ENCODE measurements at regions not wholly inside any gene's neighbourhood (a gene's known extent, or its start where the extent isn't known, plus 50 kb on each side); places are given as distances from the start of the nearest gene placed in this dataset.
"Not testable (repeated sequence)": the region's sequence is repeated elsewhere in the genome, so short reads cannot be mapped to it uniquely, and the experiment has no call there.

DNA sequence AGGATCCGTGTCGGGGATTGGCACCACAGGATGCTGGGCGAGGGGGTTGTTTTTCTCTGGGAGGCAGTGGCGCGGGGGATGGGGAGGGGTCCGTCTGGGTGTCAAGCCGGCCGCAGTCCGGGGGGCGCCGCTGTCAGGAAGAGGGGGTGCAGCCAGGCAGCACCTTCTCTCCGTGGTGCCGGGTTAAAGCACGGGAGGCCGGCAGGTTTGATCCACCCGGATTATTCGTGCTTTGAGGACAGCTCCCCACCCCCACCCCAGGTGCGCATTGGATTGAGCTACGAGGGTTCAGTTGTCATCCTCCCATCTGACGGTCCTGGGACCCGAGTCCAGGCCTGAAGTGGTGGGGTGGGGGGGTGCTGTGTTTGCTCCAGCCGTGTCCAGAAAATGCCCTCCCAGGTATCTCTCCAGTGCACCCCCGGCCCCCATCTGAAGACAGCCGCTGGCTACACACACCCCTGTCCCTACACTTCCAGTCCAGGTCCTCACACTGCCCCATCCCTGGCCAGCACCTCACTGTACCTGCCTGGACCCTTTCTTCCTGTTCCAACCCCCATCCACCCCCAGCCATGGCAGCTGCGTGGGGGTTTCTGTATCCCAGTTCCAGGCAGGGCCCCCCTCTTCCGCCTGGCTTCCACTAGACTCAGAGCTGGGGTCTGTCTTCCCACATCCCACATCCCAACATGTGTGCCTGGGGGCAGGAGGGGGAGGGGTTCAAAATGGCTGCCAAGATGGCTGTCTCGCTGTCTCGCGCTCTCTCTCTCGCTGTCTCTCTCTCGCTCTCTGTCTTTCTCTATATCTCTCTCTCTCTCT lies 114.0 kb downstream of the CRLF3 start:
- H3K27ac Mint-ChIP-seq; H3K9me3 Mint-ChIP-seq (ENCODE audit: insufficient read depth); CTCF ChIA-PET; H3K36me3 Mint-ChIP-seq (ENCODE audit: low read depth); POLR2A ChIA-PET; DNase-seq; ATAC-seq: not testable (repeated sequence)
- Mint-ChIP-seq H3K4me1 (ENCODE audit: low read depth) (peaks cover 26% of the 10 kb centered on the region), H3K27me3 (ENCODE audit: low read depth) (peaks cover 46% of the 10 kb centered on the region), H3K4me3 (peak overlapping the region; percentile 74)

DNA sequence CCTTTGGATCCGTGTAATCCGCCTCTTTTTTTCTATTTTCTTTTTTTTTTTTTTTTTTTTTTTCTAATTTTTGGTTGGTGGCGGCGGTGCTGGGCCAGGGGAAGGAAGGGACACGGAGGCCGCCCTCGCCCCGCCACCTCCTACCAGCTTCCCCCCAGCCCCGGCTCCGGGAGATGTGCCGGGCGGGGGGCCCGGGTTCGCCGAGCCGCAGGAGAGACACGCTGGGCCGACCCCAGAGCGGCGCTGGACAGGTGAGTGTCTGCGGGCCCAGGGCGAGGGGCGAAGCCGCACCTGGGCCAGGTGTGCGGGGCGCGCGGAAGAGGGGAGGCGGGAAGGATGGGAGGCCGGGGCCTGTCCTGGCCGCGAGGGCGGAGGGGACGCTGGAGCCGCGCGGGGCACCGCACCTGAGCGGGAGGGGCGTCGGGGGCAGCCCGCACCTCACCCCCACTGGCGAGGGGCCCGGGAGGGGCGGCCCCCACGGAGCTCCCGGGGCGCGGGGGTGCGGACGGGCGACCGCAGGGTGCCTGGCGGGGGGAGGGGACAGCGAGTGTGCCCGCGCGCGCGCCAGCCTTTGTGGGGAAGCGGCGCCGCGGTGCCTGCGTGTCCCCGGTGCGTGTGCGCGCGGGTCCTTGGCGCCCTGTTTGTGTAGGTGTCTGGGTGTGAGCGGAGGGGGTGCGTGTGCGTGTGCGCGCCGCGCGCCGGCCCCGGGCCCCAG lies 114.8 kb downstream of the CRLF3 start:
- not testable (repeated sequence) for DNase-seq
- POLR2A ChIA-PET = interaction anchor here (0.9 kb wide), 1 partner anchor 22 kb away, joined by 4 read pairs; no protein-coding TSS in a partner anchor

DNA sequence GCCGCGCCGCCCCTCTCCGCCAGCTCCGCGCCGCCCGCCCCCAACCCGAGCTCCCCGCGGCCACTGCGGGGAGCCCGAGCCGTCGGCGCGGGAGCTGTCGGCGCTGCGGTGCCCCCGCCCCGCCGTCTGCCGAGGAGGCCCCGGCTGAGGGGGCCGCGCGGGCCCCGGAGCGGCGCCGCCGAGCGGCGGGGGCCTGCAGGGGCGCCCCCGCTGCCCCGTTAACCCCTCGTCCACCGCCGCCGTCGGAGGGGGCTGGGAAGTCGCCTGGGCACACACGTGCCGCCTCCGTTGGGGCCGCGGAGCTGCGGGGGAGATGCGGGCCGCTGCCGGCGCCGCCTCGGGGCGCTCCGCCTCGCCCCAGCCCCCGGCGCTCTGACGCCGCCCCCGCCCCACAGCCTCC lies 115.4 kb downstream of the CRLF3 start:
- not testable (repeated sequence) for DNase-seq; H3K9me3 Mint-ChIP-seq (ENCODE audit: insufficient read depth); H3K36me3 Mint-ChIP-seq (ENCODE audit: low read depth); H3K4me3 Mint-ChIP-seq; H3K27ac Mint-ChIP-seq
- CTCF ChIA-PET = interaction anchor here (0.9 kb wide), 1 partner anchor 232 kb away, joined by 5 read pairs; the partner anchor contains the start of gene GOSR1
- ATAC-seq = peak; percentile 7
- Mint-ChIP-seq H3K4me1 (ENCODE audit: low read depth) (peaks cover 26% of the 10 kb centered on the region), H3K27me3 (ENCODE audit: low read depth) (peaks cover 55% of the 10 kb centered on the region)
- POLR2A ChIA-PET = interaction anchor here (0.9 kb wide), 1 partner anchor 23 kb away, joined by 4 read pairs; no protein-coding TSS in a partner anchor

More for the DNA sequence above, 114.8 kb downstream of the CRLF3 start:
- peak; percentile 17 for ATAC-seq
- peaks cover 26% of the 10 kb centered on the region for H3K4me1 Mint-ChIP-seq (ENCODE audit: low read depth)
- CTCF ChIA-PET = interaction anchor here (0.9 kb wide), 1 partner anchor 232 kb away, joined by 5 read pairs; the partner anchor contains the start of gene GOSR1
- not testable (repeated sequence) for H3K36me3 Mint-ChIP-seq (ENCODE audit: low read depth); H3K9me3 Mint-ChIP-seq (ENCODE audit: insufficient read depth); H3K27ac Mint-ChIP-seq
- H3K27me3 Mint-ChIP-seq (ENCODE audit: low read depth) = peaks cover 52% of the 10 kb centered on the region
- H3K4me3 Mint-ChIP-seq = peak overlapping the region; percentile 74

DNA sequence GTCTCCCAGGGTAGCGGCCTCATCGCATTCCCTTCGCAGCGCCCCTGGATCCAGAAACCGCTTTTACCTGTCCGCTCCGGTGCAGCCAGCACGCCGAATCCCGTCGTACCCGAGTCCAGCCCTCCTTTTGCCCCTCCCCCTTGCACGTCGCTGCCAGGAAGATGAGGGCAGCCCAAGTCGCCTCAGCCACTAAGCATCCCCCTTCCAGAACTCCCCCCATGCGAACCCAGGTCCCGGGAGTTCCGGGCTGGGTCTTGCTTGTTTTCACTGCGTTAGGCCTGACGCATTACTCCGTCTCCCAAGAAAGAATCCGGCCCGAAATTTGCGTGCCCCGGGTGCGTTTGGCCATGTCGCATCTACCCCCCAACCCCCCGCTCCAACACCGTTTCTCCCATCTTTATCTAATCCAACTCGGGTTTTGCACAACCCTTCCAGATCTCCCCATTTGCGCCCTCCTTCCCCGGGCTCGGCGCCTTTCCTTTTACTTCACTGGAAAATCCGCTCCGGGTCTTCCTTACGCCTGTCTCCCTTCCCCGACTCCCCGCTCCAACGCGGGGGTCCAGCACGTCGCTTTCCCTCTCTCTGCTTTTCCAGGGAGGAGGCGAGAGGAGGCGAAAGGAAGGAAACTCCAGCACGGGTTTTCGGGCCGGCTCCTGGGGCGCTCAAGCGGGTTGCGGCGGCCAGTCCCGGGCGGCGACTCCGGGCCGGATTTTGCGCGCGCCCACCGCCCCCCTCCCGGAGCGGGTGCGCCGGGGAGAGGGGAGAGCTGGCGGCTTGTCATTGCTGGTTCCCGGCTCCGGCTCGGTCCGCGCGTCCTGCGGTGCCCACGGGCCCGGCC lies 116.0 kb downstream of the CRLF3 start:
- Mint-ChIP-seq H3K4me3 (peak overlapping the region; percentile 80), H3K27me3 (ENCODE audit: low read depth) (peaks cover 58% of the 10 kb centered on the region), H3K27ac (peak overlapping the region; percentile 74), H3K4me1 (ENCODE audit: low read depth) (peaks cover 26% of the 10 kb centered on the region)
- peak; percentile 73 for ATAC-seq
- peak; percentile 63 for DNase-seq
- H3K36me3 Mint-ChIP-seq (ENCODE audit: low read depth); H3K9me3 Mint-ChIP-seq (ENCODE audit: insufficient read depth): not testable (repeated sequence)
- CTCF ChIA-PET = interaction anchor here (0.9 kb wide), 1 partner anchor 231 kb away, joined by 5 read pairs; the partner anchor contains the start of gene GOSR1
- POLR2A ChIA-PET = interaction anchor here (0.9 kb wide), 1 partner anchor 23 kb away, joined by 4 read pairs; no protein-coding TSS in a partner anchor

DNA sequence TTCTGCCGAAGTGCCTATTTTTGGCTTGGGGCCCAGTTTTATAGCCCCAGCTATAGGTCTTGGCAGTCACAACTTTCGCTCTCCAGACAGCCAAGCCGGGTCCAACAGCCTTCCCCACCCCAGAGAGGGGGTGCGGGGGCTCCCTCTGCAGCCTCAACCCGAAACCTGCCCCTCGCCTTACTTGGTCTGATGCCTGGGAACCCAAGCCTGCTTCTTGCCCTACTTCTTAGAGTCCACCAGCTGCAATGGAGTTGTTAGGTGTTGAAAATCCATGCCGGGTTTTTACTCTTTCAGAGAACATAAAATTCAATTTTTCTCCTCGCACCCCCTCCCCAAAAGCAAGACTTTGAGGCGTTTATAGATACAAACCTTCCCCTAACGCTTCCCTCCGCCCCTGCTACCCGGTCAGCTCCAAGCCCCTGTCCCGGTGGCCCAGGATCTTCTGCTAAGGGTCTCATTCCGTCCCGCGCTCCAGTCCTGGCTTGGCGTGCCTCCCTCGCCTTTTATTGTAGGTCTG lies 116.7 kb downstream of the CRLF3 start:
- peak overlapping the region; percentile 74 for H3K27ac Mint-ChIP-seq
- peak overlapping the region; percentile 80 for H3K4me3 Mint-ChIP-seq
- peaks cover 26% of the 10 kb centered on the region for H3K4me1 Mint-ChIP-seq (ENCODE audit: low read depth)
- DNase-seq; H3K9me3 Mint-ChIP-seq (ENCODE audit: insufficient read depth); POLR2A ChIA-PET; ATAC-seq; H3K36me3 Mint-ChIP-seq (ENCODE audit: low read depth): not testable (repeated sequence)
- H3K27me3 Mint-ChIP-seq (ENCODE audit: low read depth) = peaks cover 60% of the 10 kb centered on the region
- CTCF ChIA-PET = interaction anchor here (1.4 kb wide), 1 partner anchor 9 kb away, joined by 3 read pairs; no protein-coding TSS in a partner anchor

DNA sequence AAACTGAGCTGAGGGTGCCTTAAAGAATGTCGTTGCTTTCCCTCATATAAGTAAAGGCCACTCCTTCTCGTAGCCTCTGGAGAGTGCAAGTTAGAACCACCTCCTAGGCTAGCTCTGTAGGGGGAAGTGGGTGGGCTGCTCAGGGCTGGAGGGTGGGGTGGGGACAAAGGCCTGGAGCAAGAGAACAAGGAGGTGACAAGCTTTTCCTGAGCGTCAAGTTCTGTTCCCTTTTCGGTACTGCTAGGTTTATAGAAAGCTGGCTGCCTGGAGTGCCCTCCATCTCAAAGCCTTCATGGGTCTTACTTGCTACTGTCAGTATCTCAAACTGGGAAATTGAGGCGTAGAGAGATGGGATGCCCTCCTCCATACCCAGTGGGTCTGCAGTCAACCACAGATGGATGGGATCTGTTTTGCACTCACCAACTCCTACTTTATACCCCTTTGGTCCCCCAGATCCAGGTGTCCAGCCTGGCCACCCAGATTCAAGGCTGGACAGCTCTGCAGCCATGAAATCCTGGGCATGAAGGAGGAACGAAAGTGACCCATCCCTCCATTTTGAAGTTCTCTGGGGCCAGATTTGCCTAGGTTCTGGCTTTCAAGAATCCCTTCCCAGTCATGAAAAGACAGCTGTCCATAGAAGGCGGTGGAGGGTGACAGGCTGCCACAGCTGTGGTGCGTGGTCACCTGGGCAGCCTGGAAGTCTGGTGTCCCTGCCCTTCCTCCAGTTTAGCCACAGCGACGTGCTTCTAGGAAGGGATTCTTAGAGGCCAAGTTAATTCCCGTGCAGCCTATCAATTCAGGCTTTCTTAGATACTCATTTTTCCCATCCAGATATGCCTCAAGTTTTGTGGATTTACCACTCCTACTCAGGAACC lies 117.8 kb downstream of the CRLF3 start:
- CTCF ChIA-PET = interaction anchor here (0.6 to 1.4 kb wide), 2 partner anchors 8 kb away, joined by 3 read pairs; no protein-coding TSS in a partner anchor
- H3K4me3 Mint-ChIP-seq; ATAC-seq; H3K9me3 Mint-ChIP-seq (ENCODE audit: insufficient read depth); H3K36me3 Mint-ChIP-seq (ENCODE audit: low read depth); H3K27ac Mint-ChIP-seq; DNase-seq; POLR2A ChIA-PET: not testable (repeated sequence)
- H3K27me3 Mint-ChIP-seq (ENCODE audit: low read depth) = peaks cover 63% of the 10 kb centered on the region
- H3K4me1 Mint-ChIP-seq (ENCODE audit: low read depth) = peaks cover 26% of the 10 kb centered on the region

DNA sequence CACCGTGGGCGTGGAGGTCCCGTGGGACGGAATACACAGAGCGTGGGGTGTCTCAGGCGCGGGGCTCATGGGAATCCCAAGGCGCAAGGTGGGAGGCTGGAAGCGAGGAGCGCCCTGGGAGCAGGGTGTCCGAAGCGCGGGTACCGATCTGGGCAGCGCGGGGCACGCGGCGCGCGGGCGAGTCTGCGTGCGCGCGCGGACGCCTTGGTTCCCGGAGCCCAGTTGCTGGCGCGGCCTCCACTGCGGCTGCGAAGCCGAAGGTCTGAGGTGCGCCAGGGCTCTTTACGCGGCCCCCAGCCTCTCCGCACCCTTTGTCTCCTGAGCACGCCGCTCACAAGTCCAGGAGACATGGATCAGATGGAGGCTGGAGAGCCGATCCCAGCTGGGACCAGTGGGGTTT lies 118.5 kb downstream of the CRLF3 start:
- peaks cover 24% of the 10 kb centered on the region for H3K4me1 Mint-ChIP-seq (ENCODE audit: low read depth)
- DNase-seq; H3K27ac Mint-ChIP-seq; H3K9me3 Mint-ChIP-seq (ENCODE audit: insufficient read depth); POLR2A ChIA-PET; H3K36me3 Mint-ChIP-seq (ENCODE audit: low read depth); H3K4me3 Mint-ChIP-seq; ATAC-seq: not testable (repeated sequence)
- H3K27me3 Mint-ChIP-seq (ENCODE audit: low read depth) = peaks cover 63% of the 10 kb centered on the region
- CTCF ChIA-PET = interaction anchor here (0.6 kb wide), 1 partner anchor 9 kb away, joined by 3 read pairs; no protein-coding TSS in a partner anchor

DNA sequence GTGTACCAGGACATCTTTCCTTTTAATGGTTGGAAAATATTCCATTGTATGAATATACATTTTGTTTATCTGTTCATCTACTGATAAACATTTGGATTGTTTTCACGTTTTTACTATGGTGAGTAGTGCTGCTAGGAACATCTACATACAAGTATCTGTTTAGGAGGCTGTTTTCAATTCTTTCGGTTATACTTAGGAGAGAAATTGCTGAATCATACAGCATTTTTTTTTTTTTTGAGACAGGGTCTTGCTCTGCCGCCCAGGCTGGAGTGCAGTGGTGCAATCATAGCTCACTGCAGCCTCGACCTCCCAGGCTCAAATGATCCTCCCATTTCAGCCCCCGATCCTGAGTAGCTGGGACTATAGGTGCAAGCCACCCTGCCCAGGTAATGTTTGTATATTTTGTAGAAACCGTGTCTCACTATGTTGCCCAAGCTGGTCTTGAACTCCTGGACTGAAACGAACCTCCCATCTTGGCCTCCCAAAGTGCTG lies 122.9 kb downstream of the CRLF3 start:
- Mint-ChIP-seq H3K27ac (no peak overlapping the region), H3K4me1 (ENCODE audit: low read depth) (peaks cover 12% of the 10 kb centered on the region), H3K27me3 (ENCODE audit: low read depth) (peaks cover 39% of the 10 kb centered on the region), H3K9me3 (ENCODE audit: insufficient read depth) (no peaks in the 10 kb centered on the region), H3K36me3 (ENCODE audit: low read depth) (no peaks in the 10 kb centered on the region), H3K4me3 (no peak overlapping the region)
- no peak for ATAC-seq
- no peak for DNase-seq
- ChIA-PET CTCF (no interaction called here), POLR2A (no interaction called here)

DNA sequence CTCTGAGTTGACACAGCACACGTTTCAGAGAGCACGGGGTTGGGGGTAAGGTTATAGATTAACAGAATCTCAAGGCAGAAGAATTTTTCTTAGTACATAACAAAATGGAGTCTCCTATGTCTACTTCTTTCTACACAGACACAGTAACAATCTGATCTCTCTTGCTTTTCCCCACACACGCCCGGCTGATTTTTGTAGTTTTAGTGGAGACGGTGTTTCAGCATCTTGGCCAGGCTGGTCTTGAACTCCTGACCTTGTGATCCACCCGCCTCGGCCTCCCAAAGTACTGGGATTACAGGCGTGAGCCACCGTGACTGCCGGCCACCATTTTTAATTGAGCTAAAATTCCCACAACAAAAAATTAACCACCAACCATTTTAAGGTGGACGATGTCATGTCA lies 123.7 kb downstream of the CRLF3 start:
- H3K27ac Mint-ChIP-seq; H3K9me3 Mint-ChIP-seq (ENCODE audit: insufficient read depth); ATAC-seq; H3K4me3 Mint-ChIP-seq; H3K4me1 Mint-ChIP-seq (ENCODE audit: low read depth); CTCF ChIA-PET; H3K36me3 Mint-ChIP-seq (ENCODE audit: low read depth); POLR2A ChIA-PET; DNase-seq: not testable (repeated sequence)
- H3K27me3 Mint-ChIP-seq (ENCODE audit: low read depth) = peaks cover 31% of the 10 kb centered on the region

DNA sequence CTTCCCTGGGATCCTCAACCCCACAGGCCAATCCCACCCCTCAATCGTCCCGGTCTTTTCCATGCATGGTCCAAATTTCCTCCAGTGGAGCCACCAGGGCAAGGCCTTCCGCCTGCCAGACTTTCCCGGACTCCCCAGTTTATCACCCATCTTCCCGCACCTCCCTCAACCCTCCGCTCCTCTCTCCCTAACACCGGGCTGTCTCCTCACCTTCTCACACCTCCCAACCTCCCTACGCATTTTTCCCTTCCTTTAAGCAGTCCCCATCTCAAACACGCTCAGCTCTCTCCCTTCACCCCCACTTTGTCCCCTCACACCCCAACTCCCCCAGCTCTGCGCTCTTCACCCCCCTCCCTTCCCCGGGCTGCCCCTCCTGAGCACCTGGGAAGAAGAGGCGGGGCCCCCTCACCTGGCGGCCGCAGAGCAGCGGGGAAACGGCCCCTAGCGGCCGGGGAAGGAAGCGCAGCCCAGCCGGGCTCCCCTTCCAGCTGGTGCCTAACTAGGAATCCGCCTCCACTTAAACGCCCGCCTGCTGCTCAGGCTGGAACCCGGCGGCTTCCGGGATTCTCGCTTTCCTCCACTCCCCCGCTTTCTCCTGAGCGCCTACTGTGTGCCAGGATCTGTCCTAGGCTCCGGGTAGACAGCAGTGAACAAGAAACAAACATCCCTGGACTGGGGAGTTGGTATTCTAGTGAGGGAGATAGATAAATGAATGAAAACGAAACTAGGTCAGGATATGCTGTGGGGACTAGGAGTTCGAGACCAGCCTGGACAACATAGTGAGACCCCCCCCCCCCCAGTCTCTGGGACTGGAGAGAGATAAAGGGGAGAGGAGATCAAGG lies 126.7 kb downstream of the CRLF3 start:
- H3K27ac Mint-ChIP-seq; POLR2A ChIA-PET; H3K36me3 Mint-ChIP-seq (ENCODE audit: low read depth); H3K9me3 Mint-ChIP-seq (ENCODE audit: insufficient read depth): not testable (repeated sequence)
- CTCF ChIA-PET = interaction anchor here (0.8 to 1.6 kb wide), 8 partner anchors 9 to 194 kb away, joined by 3 to 7 read pairs (median 4); no protein-coding TSS in a partner anchor
- Mint-ChIP-seq H3K4me1 (ENCODE audit: low read depth) (peaks cover 14% of the 10 kb centered on the region), H3K27me3 (ENCODE audit: low read depth) (peaks cover 25% of the 10 kb centered on the region), H3K4me3 (peak overlapping the region; percentile 76)
- DNase-seq (peak; percentile 78), ATAC-seq (peak; percentile 77)

Data from activated CD8-positive, alpha-beta T cell treated with anti-CD3 and anti-CD28 coated beads, Interleukin-2, amount 10 ng/mL, durations not matched to agents 7 days and 5 days (primary cell).